GM19324 (cell line): ENCODE measurements at regions not wholly inside any gene's neighbourhood (a gene's known extent, or its start where the extent isn't known, plus 50 kb on each side); places are given as distances from the start of the nearest gene placed in this dataset.

ENCODE experiments used
- ATAC-seq: cut with Tn5 transposase; IDR thresholded peaks from one replicate; pipeline ENCODE4 v1.9.1; 2021; ENCODE audit warnings: mild to moderate bottlenecking, moderate library complexity; ENCODE audit not compliant: unreplicated experiment, low FRiP score

- no peak for ATAC-seq
Observed at GRCh38 chr4:44038811-44039210, 409.8 kb downstream of the KCTD8 start.

- no peak for ATAC-seq
Observed at GRCh38 chr4:44046491-44046890, 402.1 kb downstream of the KCTD8 start.

- no peak for ATAC-seq
Observed at GRCh38 chr4:44056721-44057151, 391.9 kb downstream of the KCTD8 start.

- no peak for ATAC-seq
Observed at GRCh38 chr4:44070843-44071242, 377.8 kb downstream of the KCTD8 start.

GRCh38 chr4:44071959-44072955 lies 376.4 kb downstream of the KCTD8 start:
- ATAC-seq, result no peak

GRCh38 chr4:44086753-44087152 lies 361.9 kb downstream of the KCTD8 start:
- no peak for ATAC-seq

- no peak for ATAC-seq
Observed at GRCh38 chr4:44093390-44093789, 355.2 kb downstream of the KCTD8 start.

- ATAC-seq, result no peak
Observed at GRCh38 chr4:44098973-44099372, 349.6 kb downstream of the KCTD8 start.

GRCh38 chr4:44100456-44100855 lies 348.2 kb downstream of the KCTD8 start:
- no peak for ATAC-seq

- no peak for ATAC-seq
Observed at GRCh38 chr4:44118971-44119680, 329.5 kb downstream of the KCTD8 start.

- ATAC-seq, result no peak
Observed at GRCh38 chr4:44120646-44121045, 328.0 kb downstream of the KCTD8 start.

- ATAC-seq, result no peak
Observed at GRCh38 chr4:44121210-44121609, 327.4 kb downstream of the KCTD8 start.
